UCSD-AML1 (cell line): ENCODE measurements at regions not wholly inside any gene's neighbourhood (a gene's known extent, or its start where the extent isn't known, plus 50 kb on each side); places are given as distances from the start of the nearest gene placed in this dataset.

ENCODE experiments used
- DNase-seq: peaks from one replicate; lab custom pipeline; 2025; ENCODE audit not compliant: unreplicated experiment; lab: John Stamatoyannopoulos, UW

GRCh38 chr2:20150110-20150706 lies 74.7 kb downstream of the SDC1 start:
- no peak for DNase-seq

- DNase-seq = no peak
These were observed 75.3 kb downstream of the SDC1 start for GRCh38 chr2:20149703-20150030.

GRCh38 chr2:20148923-20149702 lies 75.8 kb downstream of the SDC1 start:
- DNase-seq = no peak

GRCh38 chr2:20148426-20148922 lies 76.5 kb downstream of the SDC1 start:
- DNase-seq = no peak

GRCh38 chr2:20147351-20147750 lies 77.6 kb downstream of the SDC1 start:
- no peak for DNase-seq

- no peak for DNase-seq
These were observed 78.5 kb downstream of the SDC1 start for GRCh38 chr2:20146401-20146800.

- DNase-seq = no peak
These were observed 79.3 kb downstream of the SDC1 start for GRCh38 chr2:20145497-20146193.

- no peak for DNase-seq
These were observed 80.1 kb downstream of the SDC1 start for GRCh38 chr2:20144861-20145260.

GRCh38 chr2:20144196-20144595 lies 80.7 kb downstream of the SDC1 start:
- DNase-seq = no peak

GRCh38 chr2:20143263-20143662 lies 81.7 kb downstream of the SDC1 start:
- no peak for DNase-seq

- no peak for DNase-seq
These were observed 83.1 kb downstream of the SDC1 start for GRCh38 chr2:20141806-20142205.

GRCh38 chr2:20141056-20141762 lies 83.7 kb downstream of the SDC1 start:
- DNase-seq = no peak

- no peak for DNase-seq
These were observed 84.4 kb downstream of the SDC1 start for GRCh38 chr2:20140321-20141055.

GRCh38 chr2:20139407-20140172 lies 85.3 kb downstream of the SDC1 start:
- DNase-seq = no peak

- DNase-seq = no peak
These were observed 86.2 kb downstream of the SDC1 start for GRCh38 chr2:20138696-20139095.

GRCh38 chr2:20137884-20138283 lies 86.5 kb upstream of the LAPTM4A start:
- no peak for DNase-seq

GRCh38 chr2:20137131-20137571 lies 85.7 kb upstream of the LAPTM4A start:
- no peak for DNase-seq

GRCh38 chr2:20136149-20136548 lies 84.7 kb upstream of the LAPTM4A start:
- DNase-seq = no peak

- peak; percentile 50 for DNase-seq
These were observed 84.2 kb upstream of the LAPTM4A start for GRCh38 chr2:20135631-20136050.

GRCh38 chr2:20132990-20133535 lies 81.6 kb upstream of the LAPTM4A start:
- no peak for DNase-seq
